SK-N-SH (cell line): ENCODE measurements at regions not wholly inside any gene's neighbourhood (a gene's known extent, or its start where the extent isn't known, plus 50 kb on each side); places are given as distances from the start of the nearest gene placed in this dataset.

Source experiments
- CTCF ChIA-PET: fragments of 300-600, 350-600 bp; formaldehyde crosslinking; extraction: SDS; loops from one replicate; lab custom pipeline; 2021; lab: Yijun Ruan, JAX
- POLR2A ChIA-PET: fragments of 350-600 bp; sonication (Branson Sonifier 250); formaldehyde crosslinking; extraction: SDS; loops from one replicate; lab custom pipeline; 2020; ENCODE audit warnings: antibody characterized with exemption, inconsistent platforms; lab: Yijun Ruan, JAX
- DNase-seq: peaks from one replicate; pipeline ENCODE4 v3.0.0; 2012
- H2AFZ ChIP-seq: fragments of 200-600 bp; sonication (generic); 2 replicates; pipeline ENCODE4 v1.8.1; 2016; ENCODE audit warnings: antibody characterized with exemption, mild to moderate bottlenecking, low read depth
- H3F3A ChIP-seq: fragments of 200-600 bp; sonication (generic); replicated peaks from 2 replicates; pipeline ENCODE3; 2016; ENCODE audit warnings: antibody characterized with exemption, mild to moderate bottlenecking; ENCODE audit not compliant: insufficient read depth
- H3K27ac ChIP-seq, 2 experiments: fragments of 200-500 bp in 1 of 2; fragments of 200-600 bp in 1 of 2; sonication (Bioruptor generic) in 1 of 2; sonication (generic), shearing (Covaris generic) in 1 of 2; 2 replicates each; pipeline versions ENCODE4 v1.5.1 to v1.6.1; 2014 to 2016; ENCODE audit warnings: low read depth in 2 of 2, inconsistent platforms in 1 of 2, low read length in 1 of 2, mild to moderate bottlenecking in 1 of 2, mixed read lengths in 1 of 2
- H3K27me3 ChIP-seq: fragments of 200-600 bp; sonication (generic), shearing (Covaris generic); 2 replicates; pipeline ENCODE4 v1.6.1; 2016; ENCODE audit warnings: mixed run types; ENCODE audit not compliant: insufficient read depth
- H3K36me3 ChIP-seq, 2 experiments: fragments of 200-500 bp in 1 of 2; fragments of 200-600 bp in 1 of 2; sonication (Bioruptor generic) in 1 of 2; sonication (generic) in 1 of 2; replicated peaks in 1 of 2; 2 replicates each; pipeline versions ENCODE3 to v1.5.1; 2014 to 2016; ENCODE audit warnings: low read length in 1 of 2, mild to moderate bottlenecking in 1 of 2; ENCODE audit not compliant: insufficient read depth in 2 of 2, control insufficient read depth in 1 of 2
- H3K4me1 ChIP-seq, 2 experiments: fragments of 200-500 bp in 1 of 2; fragments of 200-600 bp in 1 of 2; sonication (Bioruptor generic) in 1 of 2; sonication (generic), shearing (Covaris generic) in 1 of 2; 2 replicates each; pipeline versions ENCODE4 v1.5.1 to v1.6.1; 2014 to 2016; ENCODE audit warnings: low read depth in 1 of 2, low read length in 1 of 2, mixed run types in 1 of 2; ENCODE audit not compliant: insufficient read depth in 2 of 2, control insufficient read depth in 1 of 2
- H3K4me2 ChIP-seq: fragments of 200-600 bp; sonication (generic), shearing (Covaris generic); 2 replicates; pipeline ENCODE4 v1.6.1; 2017; ENCODE audit warnings: mixed run types
- H3K4me3 ChIP-seq, 2 experiments: fragments of 200-500 bp in 1 of 2; fragments of 200-600 bp in 1 of 2; sonication (Bioruptor generic) in 1 of 2; sonication (generic), shearing (Covaris generic) in 1 of 2; 2 replicates each; pipeline versions ENCODE4 v1.5.1 to v1.8.1; 2014 to 2016; ENCODE audit warnings: low read depth in 2 of 2, inconsistent platforms in 1 of 2, low read length in 1 of 2, mild to moderate bottlenecking in 1 of 2, mixed read lengths in 1 of 2, moderate library complexity in 1 of 2
- H3K79me2 ChIP-seq: fragments of 200-600 bp; sonication (generic); 2 replicates; pipeline ENCODE4 v1.8.1; 2017; ENCODE audit warnings: mild to moderate bottlenecking; ENCODE audit not compliant: insufficient read depth
- H3K9ac ChIP-seq: fragments of 200-600 bp; sonication (generic); 2 replicates; pipeline ENCODE4 v1.6.1; 2017; ENCODE audit warnings: mixed run types
- H3K9me2 ChIP-seq: fragments of 200-600 bp; sonication (generic); 2 replicates; pipeline ENCODE4 v1.6.1; 2017; ENCODE audit warnings: mixed run types
- H3K9me3 ChIP-seq: fragments of 200-600 bp; sonication (generic); 2 replicates; pipeline ENCODE4 v1.6.1; 2017; ENCODE audit warnings: mixed run types, mild to moderate bottlenecking, moderate library complexity
- H4K20me1 ChIP-seq: fragments of 200-600 bp; sonication (generic); 2 replicates; pipeline ENCODE4 v1.6.1; 2017; ENCODE audit warnings: mild to moderate bottlenecking, mixed run types; ENCODE audit not compliant: insufficient read depth
- ELF1 ChIP-seq: IDR thresholded peaks from 2 replicates; pipeline ENCODE4 v1.4.0; 2012
- EP300 ChIP-seq, 2 experiments: IDR thresholded peaks; 2 replicates each; pipeline versions ENCODE4 v1.4.0 to v1.6.1; 2012; ENCODE audit warnings: borderline replicate concordance in 1 of 2, low read depth in 1 of 2, low read length in 1 of 2
- FOXJ3 ChIP-seq: sonication (generic); formaldehyde crosslinking; IDR thresholded peaks from 2 replicates; pipeline ENCODE4 v1.5.1; 2020; ENCODE audit warnings: mild to moderate bottlenecking, missing genetic modification reagents
- FOXM1 ChIP-seq: IDR thresholded peaks from 2 replicates; pipeline ENCODE4 v1.4.0; 2012; ENCODE audit warnings: low read depth, mild to moderate bottlenecking
- GATA2 ChIP-seq: sonication (generic); formaldehyde crosslinking; IDR thresholded peaks from 2 replicates; pipeline ENCODE4 v1.5.0; 2020; ENCODE audit warnings: mild to moderate bottlenecking, missing genetic modification reagents
- JUND ChIP-seq: IDR thresholded peaks from 2 replicates; pipeline ENCODE4 v1.4.0; 2012
- MAX ChIP-seq: IDR thresholded peaks from 2 replicates; pipeline ENCODE4 v1.4.0; 2012; ENCODE audit warnings: low read depth
- MEF2A ChIP-seq: IDR thresholded peaks from 2 replicates; pipeline ENCODE4 v1.4.0; 2012; ENCODE audit warnings: low read depth, borderline replicate concordance
- NFIC ChIP-seq: IDR thresholded peaks from 2 replicates; pipeline ENCODE4 v1.4.0; 2012; ENCODE audit warnings: borderline replicate concordance
- NRF1 ChIP-seq: IDR thresholded peaks from 2 replicates; pipeline ENCODE4 v1.6.1; 2012; ENCODE audit warnings: low read depth, mild to moderate bottlenecking, low read length
- RFX5 ChIP-seq: IDR thresholded peaks from 2 replicates; pipeline ENCODE4 v1.6.1; 2012; ENCODE audit warnings: mild to moderate bottlenecking, improper control_type of control experiment, low read length
- SMC3 ChIP-seq: IDR thresholded peaks from 2 replicates; pipeline ENCODE4 v1.6.1; 2012; ENCODE audit warnings: low read depth, low read length, improper control_type of control experiment
- TAF1 ChIP-seq: IDR thresholded peaks from 2 replicates; pipeline ENCODE4 v1.6.1; 2012; ENCODE audit warnings: low read depth, mild to moderate bottlenecking, low read length, moderate library complexity, borderline replicate concordance
- TCF12 ChIP-seq: IDR thresholded peaks from 2 replicates; pipeline ENCODE4 v1.4.0; 2012
- TEAD4 ChIP-seq: IDR thresholded peaks from 2 replicates; pipeline ENCODE4 v1.4.0; 2012; ENCODE audit warnings: mild to moderate bottlenecking, borderline replicate concordance; ENCODE audit not compliant: insufficient read depth
- USF1 ChIP-seq: IDR thresholded peaks from 2 replicates; pipeline ENCODE4 v1.4.0; 2012; ENCODE audit warnings: low read depth, borderline replicate concordance
- YY1 ChIP-seq: IDR thresholded peaks from 2 replicates; pipeline ENCODE4 v1.4.0; 2012; ENCODE audit warnings: low read depth, mild to moderate bottlenecking
- WGBS: methylation state at CpG from one replicate; pipeline ENCODE4 v1.1.6; 2017; ENCODE audit warnings: low lambda C conversion rate; 5-methylcytosine and 5-hydroxymethylcytosine counted together
- TF ChIP-seq, protein P1 (sequence below): fragments of 150-350 bp; IDR thresholded peaks from 2 replicates; pipeline ENCODE4 v1.6.1; 2017; ENCODE audit warnings: antibody characterized with exemption, low read length, low read depth, borderline replicate concordance
- TF ChIP-seq, protein P2 (sequence below): fragments of 200-600 bp; sonication (generic); IDR thresholded peaks from 2 replicates; pipeline ENCODE4 v1.6.1; 2017; ENCODE audit warnings: antibody characterized with exemption, mild to moderate bottlenecking, moderate library complexity

DNA sequence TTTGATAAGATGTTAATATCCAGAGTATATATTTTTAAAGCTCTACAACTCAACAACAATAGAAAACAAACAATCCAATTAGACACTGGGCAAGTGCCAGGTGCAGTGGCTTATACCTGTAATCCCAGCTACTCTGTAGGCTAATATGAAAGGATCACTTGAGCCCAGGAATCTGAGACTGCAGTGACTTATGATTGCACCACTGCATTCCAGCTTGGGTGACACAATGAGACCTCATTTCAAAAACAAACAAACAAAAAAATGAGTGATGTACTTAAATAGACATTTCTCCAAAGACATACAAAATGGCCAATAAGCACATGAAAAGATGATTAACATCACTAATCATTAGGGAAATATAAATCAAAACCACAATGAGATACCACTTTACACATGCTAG is 356.8 kb upstream of the PCDH10 start:
- H3K4me2 ChIP-seq, result no peak overlapping the region
- no peaks in the 10 kb centered on the region for H3F3A ChIP-seq
- no peaks in the 10 kb centered on the region for H3K27me3 ChIP-seq
- no peaks in the 10 kb centered on the region for H4K20me1 ChIP-seq
- POLR2A ChIA-PET, result no interaction called here
- no peak for TF ChIP-seq FOXJ3 (CRISPR knock-in tag)
- TF ChIP-seq SMC3, result no peak
- no peak for TF ChIP-seq EP300 (IDR thresholded peaks at IDR 0.05; ENCODE audit: borderline replicate concordance in 1 of 2, low read depth in 1 of 2, low read length in 1 of 2)
- TF ChIP-seq JUND, result no peak
- TF ChIP-seq FOXM1, result no peak
- TF ChIP-seq USF1, result no peak
- no peak for TF ChIP-seq TCF12
- no peak for TF ChIP-seq MEF2A
- TF ChIP-seq RFX5, result no peak
- TF ChIP-seq MAX, result no peak
- no peak for TF ChIP-seq TAF1
- no peak for TF ChIP-seq YY1
- no peak for TF ChIP-seq GATA2 (CRISPR knock-in tag)
- TF ChIP-seq TEAD4, result no peak
- TF ChIP-seq, protein P1, sequence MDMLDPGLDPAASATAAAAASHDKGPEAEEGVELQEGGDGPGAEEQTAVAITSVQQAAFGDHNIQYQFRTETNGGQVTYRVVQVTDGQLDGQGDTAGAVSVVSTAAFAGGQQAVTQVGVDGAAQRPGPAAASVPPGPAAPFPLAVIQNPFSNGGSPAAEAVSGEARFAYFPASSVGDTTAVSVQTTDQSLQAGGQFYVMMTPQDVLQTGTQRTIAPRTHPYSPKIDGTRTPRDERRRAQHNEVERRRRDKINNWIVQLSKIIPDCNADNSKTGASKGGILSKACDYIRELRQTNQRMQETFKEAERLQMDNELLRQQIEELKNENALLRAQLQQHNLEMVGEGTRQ, result no peak
- TF ChIP-seq NFIC, result no peak
- H3K9ac ChIP-seq, result no peak overlapping the region
- H3K4me1 ChIP-seq, result no peaks in the 10 kb centered on the region
- H3K9me3 ChIP-seq, result no peaks in the 10 kb centered on the region; the same call in 1 of the 2 replicates
- CTCF ChIA-PET, result no interaction called here
- H2AFZ ChIP-seq, result no peak overlapping the region
- H3K27ac ChIP-seq, result no peak overlapping the region
- H3K79me2 ChIP-seq, result no peaks in the 10 kb centered on the region
- H3K4me3 ChIP-seq, result no peak overlapping the region
- H3K9me2 ChIP-seq, result no peaks in the 10 kb centered on the region
- DNase-seq, result no peak
- no peaks in the 10 kb centered on the region for H3K36me3 ChIP-seq

DNA sequence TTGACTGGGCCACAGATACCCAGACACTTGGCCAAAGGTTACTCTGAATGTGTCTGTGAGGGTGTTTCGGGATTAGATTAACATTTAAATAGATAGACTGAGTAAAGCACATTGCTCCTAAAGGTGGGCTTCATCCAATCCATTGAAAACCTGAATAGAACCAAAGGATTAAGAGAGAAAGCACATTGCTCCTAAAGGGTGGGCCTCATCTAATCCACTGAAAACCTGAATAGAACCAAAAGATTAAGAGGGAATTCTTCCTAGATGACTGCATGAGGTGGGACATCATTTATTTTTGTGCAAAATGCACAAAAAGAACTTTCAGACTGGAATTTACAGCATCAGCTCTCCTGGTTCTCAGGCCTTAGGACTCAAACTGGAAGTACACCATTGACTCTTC is 351.2 kb upstream of the PCDH10 start:
- H3K27me3 ChIP-seq, result no peaks in the 10 kb centered on the region
- TF ChIP-seq ELF1 (no peak), NRF1 (no peak), RFX5 (no peak)
- TF ChIP-seq, protein P2, sequence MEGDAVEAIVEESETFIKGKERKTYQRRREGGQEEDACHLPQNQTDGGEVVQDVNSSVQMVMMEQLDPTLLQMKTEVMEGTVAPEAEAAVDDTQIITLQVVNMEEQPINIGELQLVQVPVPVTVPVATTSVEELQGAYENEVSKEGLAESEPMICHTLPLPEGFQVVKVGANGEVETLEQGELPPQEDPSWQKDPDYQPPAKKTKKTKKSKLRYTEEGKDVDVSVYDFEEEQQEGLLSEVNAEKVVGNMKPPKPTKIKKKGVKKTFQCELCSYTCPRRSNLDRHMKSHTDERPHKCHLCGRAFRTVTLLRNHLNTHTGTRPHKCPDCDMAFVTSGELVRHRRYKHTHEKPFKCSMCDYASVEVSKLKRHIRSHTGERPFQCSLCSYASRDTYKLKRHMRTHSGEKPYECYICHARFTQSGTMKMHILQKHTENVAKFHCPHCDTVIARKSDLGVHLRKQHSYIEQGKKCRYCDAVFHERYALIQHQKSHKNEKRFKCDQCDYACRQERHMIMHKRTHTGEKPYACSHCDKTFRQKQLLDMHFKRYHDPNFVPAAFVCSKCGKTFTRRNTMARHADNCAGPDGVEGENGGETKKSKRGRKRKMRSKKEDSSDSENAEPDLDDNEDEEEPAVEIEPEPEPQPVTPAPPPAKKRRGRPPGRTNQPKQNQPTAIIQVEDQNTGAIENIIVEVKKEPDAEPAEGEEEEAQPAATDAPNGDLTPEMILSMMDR, result no peak
- TF ChIP-seq, all 33 proteins: peak for 0

More for the DNA sequence above, 351.2 kb upstream of the PCDH10 start:
- Histone ChIP-seq H3K36me3 (no peaks in the 10 kb centered on the region), H3K27ac (no peak overlapping the region), H3K4me2 (no peak overlapping the region), H3K4me3 (no peak overlapping the region), H3K9me3 (no peaks in the 10 kb centered on the region), H3K79me2 (no peaks in the 10 kb centered on the region), H3K9me2 (no peaks in the 10 kb centered on the region), H4K20me1 (no peaks in the 10 kb centered on the region), H2AFZ (no peak overlapping the region), H3K4me1 (no peaks in the 10 kb centered on the region), H3F3A (no peaks in the 10 kb centered on the region), H3K9ac (no peak overlapping the region)
- ChIA-PET POLR2A (no interaction called here), CTCF (interaction anchor here (1.9 kb wide), 1 partner anchor 10 kb away, joined by 4 read pairs; no protein-coding TSS in a partner anchor)
- whole genome bisulfite sequencing, result 0% methylated on average over 1 of the region's 1 CpG
- no peak for DNase-seq
